Natural killer cell (primary cell): ENCODE measurements at regions not wholly inside any gene's neighbourhood (a gene's known extent, or its start where the extent isn't known, plus 50 kb on each side); places are given as distances from the start of the nearest gene placed in this dataset.

Experiments used
- ATAC-seq, 3 donors: fragments of 150-1000 bp in 2 of 3; fragments of 200-7000 bp in 1 of 3; cut with Tn5 transposase; 1 replicate in 1 of 3; 2 replicates in 2 of 3; pipeline ENCODE4 v1.10.0; 2021; ENCODE audit warnings: mild to moderate bottlenecking in 2 of 3, moderate library complexity in 2 of 3
- DNase-seq, 2 donors: peaks; one replicate each; pipeline versions ENCODE4 v3.0.0 to v3.0.0-alpha.2; 2013 to 2021; ENCODE audit warnings: mixed read lengths in 1 of 2
- H3K27ac ChIP-seq: one replicate; pipeline ENCODE4 v1.5.1; 2013; ENCODE audit warnings: mild to moderate bottlenecking, low read length
- H3K27me3 ChIP-seq: one replicate; pipeline ENCODE4 v1.6.1; 2013; ENCODE audit warnings: low read length; ENCODE audit not compliant: control insufficient read depth, insufficient read depth
- H3K36me3 ChIP-seq: one replicate; pipeline ENCODE4 v1.6.1; 2013; ENCODE audit warnings: low read length; ENCODE audit not compliant: control insufficient read depth, insufficient read depth
- H3K4me1 ChIP-seq: one replicate; pipeline ENCODE4 v1.6.1; 2013; ENCODE audit warnings: low read length; ENCODE audit not compliant: control insufficient read depth, insufficient read depth
- H3K4me3 ChIP-seq: one replicate; pipeline ENCODE4 v1.5.1; 2013; ENCODE audit warnings: low read length
- H3K9me3 ChIP-seq: one replicate; pipeline ENCODE4 v1.6.1; 2013; ENCODE audit warnings: low read length; ENCODE audit not compliant: control insufficient read depth, insufficient read depth
- H3K27ac Mint-ChIP-seq, 2 donors: one replicate each; pipeline ENCODE4 v1.8.0; 2022; ENCODE audit warnings: mild to moderate bottlenecking in 2 of 2, mixed read lengths in 2 of 2, moderate library complexity in 1 of 2
- H3K27me3 Mint-ChIP-seq, 2 donors: one replicate each; pipeline ENCODE4 v1.8.0; 2022; ENCODE audit warnings: low read depth in 2 of 2, mixed read lengths in 2 of 2
- H3K36me3 Mint-ChIP-seq: one replicate; pipeline ENCODE4 v1.8.0; 2022; ENCODE audit warnings: mixed read lengths
- H3K4me1 Mint-ChIP-seq, 2 donors: one replicate each; pipeline ENCODE4 v1.8.0; 2022; ENCODE audit warnings: mixed read lengths in 2 of 2
- H3K4me3 Mint-ChIP-seq: one replicate; pipeline ENCODE4 v1.8.0; 2022; ENCODE audit warnings: mild to moderate bottlenecking, moderate library complexity, mixed read lengths
- H3K9me3 Mint-ChIP-seq, 2 donors: one replicate each; pipeline ENCODE4 v1.8.0; 2022; ENCODE audit warnings: mixed read lengths in 2 of 2
- WGBS: methylation state at CpG from one replicate; pipeline ENCODE4 v1.1.7; 2013; ENCODE audit warnings: missing lambda C conversion rate; ENCODE audit not compliant: insufficient coverage; 5-methylcytosine and 5-hydroxymethylcytosine counted together
- intact Hi-C: fragments of 100-400 bp; cut with micrococcal nuclease; formaldehyde crosslinking; loops from one replicate; pipeline ENCODE4 v1.14.2; 2022
- TF ChIP-seq, protein P1 (sequence below): fragments of 200-600 bp; IDR thresholded peaks from one replicate; pipeline ENCODE4 v1.8.0; 2022; ENCODE audit warnings: antibody characterized with exemption

DNA sequence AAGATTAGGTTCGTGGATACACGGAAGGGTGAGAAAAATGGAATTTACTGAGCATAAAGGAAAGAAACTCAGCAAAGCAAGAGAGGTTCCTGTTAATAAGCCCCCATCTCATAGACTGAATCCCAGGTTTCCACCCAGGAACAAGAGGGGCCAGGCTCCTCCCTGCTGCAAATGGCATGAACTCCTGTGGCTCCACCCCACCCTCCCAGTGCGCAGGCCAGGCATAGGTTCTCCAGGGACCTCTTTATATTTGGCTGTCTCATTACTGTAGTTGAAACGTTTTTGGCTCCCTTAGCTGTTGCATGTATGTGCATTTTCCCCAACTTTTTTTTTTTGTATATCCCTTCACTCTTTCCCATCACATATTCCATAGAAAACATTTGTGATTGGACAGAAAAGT lies 217.8 kb upstream of the NRP1 start:
- Histone ChIP-seq H3K9me3 (no peaks in the 10 kb centered on the region), H3K27ac (no peak overlapping the region), H3K27me3 (peaks cover 2% of the 10 kb centered on the region), H3K4me3 (no peak overlapping the region), H3K36me3 (no peaks in the 10 kb centered on the region), H3K4me1 (no peaks in the 10 kb centered on the region)
- ATAC-seq (no peak), DNase-seq (no peak)
- Mint-ChIP-seq H3K4me3 (no peak overlapping the region), H3K4me1 (peaks cover 0 to 6% of the 10 kb centered on the region in 2 donors), H3K27me3 (peaks cover 13 to 37% of the 10 kb centered on the region in 2 donors), H3K9me3 (no peaks in the 10 kb centered on the region), H3K27ac (no peak overlapping the region), H3K36me3 (no peaks in the 10 kb centered on the region)
- intact Hi-C loops, result no loop called here
- WGBS, result 75% methylated on average over 4 of the region's 4 CpGs
- TF ChIP-seq, protein P1, sequence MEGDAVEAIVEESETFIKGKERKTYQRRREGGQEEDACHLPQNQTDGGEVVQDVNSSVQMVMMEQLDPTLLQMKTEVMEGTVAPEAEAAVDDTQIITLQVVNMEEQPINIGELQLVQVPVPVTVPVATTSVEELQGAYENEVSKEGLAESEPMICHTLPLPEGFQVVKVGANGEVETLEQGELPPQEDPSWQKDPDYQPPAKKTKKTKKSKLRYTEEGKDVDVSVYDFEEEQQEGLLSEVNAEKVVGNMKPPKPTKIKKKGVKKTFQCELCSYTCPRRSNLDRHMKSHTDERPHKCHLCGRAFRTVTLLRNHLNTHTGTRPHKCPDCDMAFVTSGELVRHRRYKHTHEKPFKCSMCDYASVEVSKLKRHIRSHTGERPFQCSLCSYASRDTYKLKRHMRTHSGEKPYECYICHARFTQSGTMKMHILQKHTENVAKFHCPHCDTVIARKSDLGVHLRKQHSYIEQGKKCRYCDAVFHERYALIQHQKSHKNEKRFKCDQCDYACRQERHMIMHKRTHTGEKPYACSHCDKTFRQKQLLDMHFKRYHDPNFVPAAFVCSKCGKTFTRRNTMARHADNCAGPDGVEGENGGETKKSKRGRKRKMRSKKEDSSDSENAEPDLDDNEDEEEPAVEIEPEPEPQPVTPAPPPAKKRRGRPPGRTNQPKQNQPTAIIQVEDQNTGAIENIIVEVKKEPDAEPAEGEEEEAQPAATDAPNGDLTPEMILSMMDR, result no peak

DNA sequence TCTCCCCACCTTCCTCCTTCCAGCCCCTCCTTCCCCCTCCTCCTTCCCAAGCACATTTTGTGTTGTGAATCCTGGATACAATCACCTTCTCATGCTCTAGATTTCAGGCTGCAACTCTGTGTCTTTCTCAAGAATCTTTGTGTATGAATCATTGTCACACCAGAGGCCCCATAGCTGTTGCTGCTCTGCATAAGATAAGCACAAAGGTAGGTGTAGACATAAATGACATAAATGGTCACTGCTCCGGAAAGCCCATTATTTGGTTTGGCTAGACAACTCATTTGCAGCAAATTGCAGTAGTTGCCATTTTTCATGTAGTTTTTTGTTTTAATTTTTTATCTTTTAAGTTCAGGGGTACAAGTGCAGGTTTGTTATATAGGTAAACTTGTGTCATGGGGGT lies 216.3 kb upstream of the NRP1 start:
- no peak overlapping the region for H3K27ac ChIP-seq
- no peak for ATAC-seq
- 96% methylated on average over 1 of the region's 1 CpG for WGBS
- Mint-ChIP-seq H3K27me3 (peaks cover 13 to 33% of the 10 kb centered on the region in 2 donors), H3K36me3 (no peaks in the 10 kb centered on the region), H3K4me1 (peaks cover 0 to 6% of the 10 kb centered on the region in 2 donors), H3K27ac (no peak overlapping the region), H3K9me3 (no peaks in the 10 kb centered on the region), H3K4me3 (no peak overlapping the region)
- DNase-seq, result no peak
- H3K9me3 ChIP-seq, result no peaks in the 10 kb centered on the region
- H3K36me3 ChIP-seq, result no peaks in the 10 kb centered on the region
- no peak overlapping the region for H3K4me3 ChIP-seq
- H3K27me3 ChIP-seq, result peaks cover 6% of the 10 kb centered on the region
- TF ChIP-seq, protein P1, result no peak
- H3K4me1 ChIP-seq, result no peaks in the 10 kb centered on the region
- intact Hi-C loops, result no loop called here

DNA sequence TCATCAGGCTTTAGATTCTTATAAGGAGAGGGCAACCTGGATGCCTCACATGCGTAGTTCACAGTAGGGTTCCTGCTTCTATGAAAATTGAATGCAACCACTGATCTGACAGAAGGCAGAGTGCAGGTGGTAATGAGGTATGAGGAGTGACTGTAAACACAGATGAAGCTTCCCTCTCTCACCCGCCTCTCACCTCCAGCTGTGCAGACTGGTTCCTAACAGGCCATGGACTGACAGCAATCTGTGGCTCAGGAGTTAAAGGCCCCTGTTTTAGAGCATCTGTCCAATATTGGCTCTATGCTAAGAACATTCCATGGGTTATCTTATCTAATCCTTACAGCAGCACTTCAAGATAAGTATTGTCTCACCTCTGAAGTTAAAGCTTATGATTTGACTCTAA lies 213.5 kb upstream of the NRP1 start:
- peaks cover 4% of the 10 kb centered on the region for H3K27me3 ChIP-seq
- H3K4me3 ChIP-seq, result no peak overlapping the region
- H3K4me1 ChIP-seq, result no peaks in the 10 kb centered on the region
- H3K9me3 Mint-ChIP-seq, result peaks cover 2 to 7% of the 10 kb centered on the region in 2 donors
- DNase-seq (no peak), ATAC-seq (no peak)
- TF ChIP-seq, protein P1, result no peak
- no peaks in the 10 kb centered on the region for H3K36me3 ChIP-seq
- no peaks in the 10 kb centered on the region for H3K9me3 ChIP-seq
- no peaks in the 10 kb centered on the region for H3K36me3 Mint-ChIP-seq
- no peak overlapping the region for H3K27ac Mint-ChIP-seq
- peaks cover 18 to 31% of the 10 kb centered on the region in 2 donors for H3K27me3 Mint-ChIP-seq
- intact Hi-C loops, result no loop called here
- peaks cover 0 to 6% of the 10 kb centered on the region in 2 donors for H3K4me1 Mint-ChIP-seq
- 94% methylated on average over 2 of the region's 2 CpGs for WGBS
- no peak overlapping the region for H3K27ac ChIP-seq
- H3K4me3 Mint-ChIP-seq, result no peak overlapping the region

DNA sequence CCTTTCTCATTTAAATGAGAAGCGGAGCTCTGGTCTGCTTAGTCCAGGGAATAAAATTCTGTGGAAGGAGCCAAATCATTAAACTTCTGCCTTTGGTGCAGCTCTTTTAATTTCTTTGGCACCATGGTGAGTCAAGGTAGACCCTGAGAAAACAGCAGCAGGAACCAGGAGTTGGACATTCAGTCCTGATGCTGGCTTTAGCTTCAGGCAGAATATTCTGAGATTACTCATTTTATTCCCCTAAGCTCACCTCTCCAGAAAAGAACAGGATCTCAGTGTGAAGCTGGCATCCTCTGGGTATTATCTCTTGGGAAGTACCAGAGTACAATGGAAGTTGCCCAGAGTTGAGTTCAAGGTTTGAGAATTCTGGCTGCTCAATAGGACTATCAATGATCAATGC lies 211.6 kb upstream of the NRP1 start:
- 89% methylated on average over 1 of the region's 1 CpG for WGBS
- H3K27me3 ChIP-seq, result peaks cover 4% of the 10 kb centered on the region
- TF ChIP-seq, protein P1, result no peak
- ATAC-seq (no peak), DNase-seq (no peak)
- no peaks in the 10 kb centered on the region for H3K4me1 ChIP-seq
- peaks cover 2 to 8% of the 10 kb centered on the region in 2 donors for H3K9me3 Mint-ChIP-seq
- H3K4me3 Mint-ChIP-seq, result no peak overlapping the region
- H3K27ac Mint-ChIP-seq, result no peak overlapping the region
- H3K27ac ChIP-seq, result no peak overlapping the region
- H3K9me3 ChIP-seq, result no peaks in the 10 kb centered on the region
- H3K4me1 Mint-ChIP-seq, result peaks cover 0 to 6% of the 10 kb centered on the region in 2 donors
- no peaks in the 10 kb centered on the region for H3K36me3 ChIP-seq
- H3K4me3 ChIP-seq, result no peak overlapping the region
- peaks cover 24 to 36% of the 10 kb centered on the region in 2 donors for H3K27me3 Mint-ChIP-seq
- H3K36me3 Mint-ChIP-seq, result no peaks in the 10 kb centered on the region
- intact Hi-C loops, result no loop called here
